ENCODE measurements at regions not wholly inside any gene's neighbourhood (a gene's known extent, or its start where the extent isn't known, plus 50 kb on each side); places are given as distances from the start of the nearest gene placed in this dataset.

GRCh38 chr5:26259081-26259480, 779.3 kb downstream of the CDH9 start:
- TF ChIP-seq CTCF (IDR thresholded peaks at IDR 0.05 in 8 of 11, conservative IDR thresholded peaks at IDR 0.05 in 3 of 11) (no peak), POLR2A (IDR thresholded peaks at IDR 0.05) (no peak), POLR2AphosphoS5 (IDR thresholded peaks at IDR 0.05) (no peak)

Measured in spleen (tissue), 7 donors.